ENCODE measurements at regions not wholly inside any gene's neighbourhood (a gene's known extent, or its start where the extent isn't known, plus 50 kb on each side); places are given as distances from the start of the nearest gene placed in this dataset.

GRCh38 chr14:53613404-53614253, 343.0 kb downstream of the BMP4 start:
- no peaks in the 10 kb centered on the region for H3K79me2 ChIP-seq (ENCODE audit: control insufficient read depth, insufficient read depth, low read length)
- no peaks in the 10 kb centered on the region for H3K9me3 ChIP-seq (ENCODE audit: control insufficient read depth, insufficient read depth, low read depth, low read length)
- no peak overlapping the region for H3K27ac ChIP-seq (ENCODE audit: insufficient read depth, low read length)
- no peak for TF ChIP-seq EZH2 (IDR thresholded peaks at IDR 0.05; ENCODE audit: low read length, missing control alignments)
- no peak for TF ChIP-seq CTCF (conservative IDR thresholded peaks at IDR 0.05 in 1 of 2, IDR thresholded peaks at IDR 0.05 in 1 of 2; ENCODE audit: low read depth in 1 of 2, low read length in 2 of 2)
- H3K9ac ChIP-seq (ENCODE audit: insufficient read depth, low read length): no peak overlapping the region
- no peak overlapping the region for H3K4me3 ChIP-seq (replicated peaks in 1 of 4; ENCODE audit: control extremely low read depth in 1 of 4, insufficient read depth in 1 of 4, low read depth in 3 of 4, low read length in 4 of 4)
- H3K4me2 ChIP-seq (ENCODE audit: extremely low read depth, insufficient read depth, low read length): peak overlapping the region; percentile 17
- H3K4me1 ChIP-seq (ENCODE audit: control insufficient read depth, extremely low read depth, insufficient read depth, low read length): no peaks in the 10 kb centered on the region
- peak; percentile 67 to 71 for DNase-seq (ENCODE audit: low read depth in 2 of 2)
- H2AFZ ChIP-seq (ENCODE audit: low read length): no peak overlapping the region
- no peaks in the 10 kb centered on the region for H3K36me3 ChIP-seq (ENCODE audit: control insufficient read depth, insufficient read depth, low read length)
- H4K20me1 ChIP-seq (ENCODE audit: control insufficient read depth, extremely low read depth, insufficient read depth, low read length): no peaks in the 10 kb centered on the region
- H3K27me3 ChIP-seq (ENCODE audit: control insufficient read depth, insufficient read depth, low read length): no peaks in the 10 kb centered on the region

GRCh38 chr14:53610947-53611346, 345.7 kb downstream of the BMP4 start:
- H3K9ac ChIP-seq (ENCODE audit: insufficient read depth, low read length): no peak overlapping the region
- no peaks in the 10 kb centered on the region for H3K4me1 ChIP-seq (ENCODE audit: control insufficient read depth, extremely low read depth, insufficient read depth, low read length)
- no peaks in the 10 kb centered on the region for H3K27me3 ChIP-seq (ENCODE audit: control insufficient read depth, insufficient read depth, low read length)
- no peaks in the 10 kb centered on the region for H3K9me3 ChIP-seq (ENCODE audit: control insufficient read depth, insufficient read depth, low read depth, low read length)
- no peak overlapping the region for H3K4me2 ChIP-seq (ENCODE audit: extremely low read depth, insufficient read depth, low read length)
- H3K4me3 ChIP-seq (replicated peaks in 1 of 4; ENCODE audit: control extremely low read depth in 1 of 4, insufficient read depth in 1 of 4, low read depth in 3 of 4, low read length in 4 of 4): no peak overlapping the region
- TF ChIP-seq EZH2 (IDR thresholded peaks at IDR 0.05; ENCODE audit: low read length, missing control alignments) (no peak), CTCF (conservative IDR thresholded peaks at IDR 0.05 in 1 of 2, IDR thresholded peaks at IDR 0.05 in 1 of 2; ENCODE audit: low read depth in 1 of 2, low read length in 2 of 2) (peak in 1 of 2 donors; percentile 20)
- no peak for DNase-seq (ENCODE audit: low read depth in 2 of 2)
- no peak overlapping the region for H3K27ac ChIP-seq (ENCODE audit: insufficient read depth, low read length)
- H3K36me3 ChIP-seq (ENCODE audit: control insufficient read depth, insufficient read depth, low read length): no peaks in the 10 kb centered on the region
- no peaks in the 10 kb centered on the region for H3K79me2 ChIP-seq (ENCODE audit: control insufficient read depth, insufficient read depth, low read length)
- no peaks in the 10 kb centered on the region for H4K20me1 ChIP-seq (ENCODE audit: control insufficient read depth, extremely low read depth, insufficient read depth, low read length)
- no peak overlapping the region for H2AFZ ChIP-seq (ENCODE audit: low read length)

- no peaks in the 10 kb centered on the region for H3K36me3 ChIP-seq (ENCODE audit: control insufficient read depth, insufficient read depth, low read length)
- no peak overlapping the region for H3K4me2 ChIP-seq (ENCODE audit: extremely low read depth, insufficient read depth, low read length)
- H3K9me3 ChIP-seq (ENCODE audit: control insufficient read depth, insufficient read depth, low read depth, low read length): no peaks in the 10 kb centered on the region
- no peak overlapping the region for H3K4me3 ChIP-seq (replicated peaks in 1 of 4; ENCODE audit: control extremely low read depth in 1 of 4, insufficient read depth in 1 of 4, low read depth in 3 of 4, low read length in 4 of 4)
- TF ChIP-seq EZH2 (IDR thresholded peaks at IDR 0.05; ENCODE audit: low read length, missing control alignments): no peak
- TF ChIP-seq CTCF (conservative IDR thresholded peaks at IDR 0.05 in 1 of 2, IDR thresholded peaks at IDR 0.05 in 1 of 2; ENCODE audit: low read depth in 1 of 2, low read length in 2 of 2): no peak
- H3K4me1 ChIP-seq (ENCODE audit: control insufficient read depth, extremely low read depth, insufficient read depth, low read length): no peaks in the 10 kb centered on the region
- no peak for DNase-seq (ENCODE audit: low read depth in 2 of 2)
- H4K20me1 ChIP-seq (ENCODE audit: control insufficient read depth, extremely low read depth, insufficient read depth, low read length): no peaks in the 10 kb centered on the region
- no peak overlapping the region for H3K9ac ChIP-seq (ENCODE audit: insufficient read depth, low read length)
- H3K27ac ChIP-seq (ENCODE audit: insufficient read depth, low read length): no peak overlapping the region
- no peaks in the 10 kb centered on the region for H3K79me2 ChIP-seq (ENCODE audit: control insufficient read depth, insufficient read depth, low read length)
- no peak overlapping the region for H2AFZ ChIP-seq (ENCODE audit: low read length)
- H3K27me3 ChIP-seq (ENCODE audit: control insufficient read depth, insufficient read depth, low read length): no peaks in the 10 kb centered on the region
Measured at GRCh38 chr14:53609009-53609408, 347.6 kb downstream of the BMP4 start.

Measured in fibroblast of lung (primary cell).